ENCODE measurements at regions not wholly inside any gene's neighbourhood (a gene's known extent, or its start where the extent isn't known, plus 50 kb on each side); places are given as distances from the start of the nearest gene placed in this dataset.

DNA sequence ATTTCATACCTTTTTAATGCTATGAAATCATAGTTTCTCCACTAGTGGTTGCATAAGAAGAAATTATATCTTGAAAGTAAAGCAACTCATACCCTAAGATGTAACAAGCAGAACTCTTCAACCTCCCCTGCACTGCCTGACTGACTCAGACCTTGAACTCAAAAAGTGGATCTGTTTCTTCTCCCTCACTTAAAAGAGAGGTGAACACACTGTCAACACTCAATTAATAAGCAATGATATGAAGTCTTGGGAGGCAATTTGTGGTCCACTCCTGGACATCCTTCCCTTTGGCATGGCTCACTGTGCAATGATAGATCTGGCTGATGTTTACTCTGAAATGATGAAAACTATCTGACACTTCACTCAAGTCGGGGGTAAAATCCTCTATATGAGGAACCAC is 282.0 kb upstream of the DKK2 start:
- no peak for TF ChIP-seq EP300 (IDR thresholded peaks at IDR 0.05)
- no peak for TF ChIP-seq POLR2AphosphoS5 (IDR thresholded peaks at IDR 0.05)
- no peak for TF ChIP-seq POLR2A (IDR thresholded peaks at IDR 0.05; ENCODE audit: low read depth)
- TF ChIP-seq, protein P1, sequence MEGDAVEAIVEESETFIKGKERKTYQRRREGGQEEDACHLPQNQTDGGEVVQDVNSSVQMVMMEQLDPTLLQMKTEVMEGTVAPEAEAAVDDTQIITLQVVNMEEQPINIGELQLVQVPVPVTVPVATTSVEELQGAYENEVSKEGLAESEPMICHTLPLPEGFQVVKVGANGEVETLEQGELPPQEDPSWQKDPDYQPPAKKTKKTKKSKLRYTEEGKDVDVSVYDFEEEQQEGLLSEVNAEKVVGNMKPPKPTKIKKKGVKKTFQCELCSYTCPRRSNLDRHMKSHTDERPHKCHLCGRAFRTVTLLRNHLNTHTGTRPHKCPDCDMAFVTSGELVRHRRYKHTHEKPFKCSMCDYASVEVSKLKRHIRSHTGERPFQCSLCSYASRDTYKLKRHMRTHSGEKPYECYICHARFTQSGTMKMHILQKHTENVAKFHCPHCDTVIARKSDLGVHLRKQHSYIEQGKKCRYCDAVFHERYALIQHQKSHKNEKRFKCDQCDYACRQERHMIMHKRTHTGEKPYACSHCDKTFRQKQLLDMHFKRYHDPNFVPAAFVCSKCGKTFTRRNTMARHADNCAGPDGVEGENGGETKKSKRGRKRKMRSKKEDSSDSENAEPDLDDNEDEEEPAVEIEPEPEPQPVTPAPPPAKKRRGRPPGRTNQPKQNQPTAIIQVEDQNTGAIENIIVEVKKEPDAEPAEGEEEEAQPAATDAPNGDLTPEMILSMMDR (IDR thresholded peaks at IDR 0.05): no peak
- DNase-seq (ENCODE audit: extremely low spot score): no peak
- Histone ChIP-seq H3K4me3 (no peak overlapping the region), H3K27me3 (no peaks in the 10 kb centered on the region), H3K36me3 (no peaks in the 10 kb centered on the region), H3K27ac (replicated peaks in 1 of 4) (no peak overlapping the region), H3K4me1 (no peaks in the 10 kb centered on the region), H3K9me3 (no peaks in the 10 kb centered on the region)
- no CpG with 5 or more reads among the region's 1 CpG for WGBS
- intact Hi-C loops (cut with DNase I): no loop called here

DNA sequence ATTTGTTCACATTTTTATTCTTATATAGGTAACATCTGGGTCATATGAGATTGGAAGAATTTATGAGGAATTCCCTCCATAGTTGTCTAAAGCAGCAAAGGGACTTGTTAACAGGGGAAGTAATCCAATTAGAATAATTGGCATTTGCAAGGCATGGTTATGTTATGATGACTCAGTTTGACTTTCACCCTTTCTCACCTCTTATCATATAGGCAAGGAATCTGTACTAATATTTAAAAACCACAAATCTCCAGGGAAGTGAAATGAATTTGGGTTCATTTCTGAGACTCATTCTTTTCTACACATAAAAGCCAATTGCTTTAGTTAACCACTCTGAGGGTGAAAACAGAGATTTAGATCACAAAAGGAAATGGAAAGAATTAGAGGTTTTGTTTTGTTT is 281.5 kb upstream of the DKK2 start:
- H3K4me1 ChIP-seq: no peaks in the 10 kb centered on the region
- no peak overlapping the region for H3K4me3 ChIP-seq
- no peaks in the 10 kb centered on the region for H3K36me3 ChIP-seq
- TF ChIP-seq EP300 (IDR thresholded peaks at IDR 0.05) (no peak), POLR2AphosphoS5 (IDR thresholded peaks at IDR 0.05) (no peak), POLR2A (IDR thresholded peaks at IDR 0.05; ENCODE audit: low read depth) (no peak)
- TF ChIP-seq, protein P1 (IDR thresholded peaks at IDR 0.05): no peak
- no peaks in the 10 kb centered on the region for H3K27me3 ChIP-seq
- no peak overlapping the region for H3K27ac ChIP-seq (replicated peaks in 1 of 4)
- H3K9me3 ChIP-seq: no peaks in the 10 kb centered on the region
- intact Hi-C loops (cut with DNase I): no loop called here
- DNase-seq (ENCODE audit: extremely low spot score): no peak

DNA sequence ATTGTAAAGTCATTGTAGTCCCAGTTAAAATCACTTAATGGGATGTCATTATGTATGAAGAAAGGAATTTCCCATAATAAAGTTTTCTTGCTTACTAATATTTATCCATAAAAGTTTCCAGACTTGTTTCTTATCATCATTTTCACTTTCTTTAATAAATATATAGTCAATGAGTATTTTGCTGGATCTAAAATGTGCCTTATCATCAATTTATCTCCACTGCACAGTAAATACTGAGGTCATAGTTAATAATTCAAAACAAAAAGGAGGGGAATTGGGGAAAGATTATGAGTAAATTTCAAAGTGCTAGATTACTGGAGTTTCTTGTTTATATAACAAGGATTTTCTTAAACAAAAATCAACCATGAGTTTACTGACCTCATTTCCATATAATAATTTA is 279.5 kb upstream of the DKK2 start:
- no peak for DNase-seq (ENCODE audit: extremely low spot score)
- TF ChIP-seq, protein P1 (IDR thresholded peaks at IDR 0.05): no peak
- TF ChIP-seq POLR2A (IDR thresholded peaks at IDR 0.05; ENCODE audit: low read depth) (no peak), POLR2AphosphoS5 (IDR thresholded peaks at IDR 0.05) (no peak), EP300 (IDR thresholded peaks at IDR 0.05) (no peak)

DNA sequence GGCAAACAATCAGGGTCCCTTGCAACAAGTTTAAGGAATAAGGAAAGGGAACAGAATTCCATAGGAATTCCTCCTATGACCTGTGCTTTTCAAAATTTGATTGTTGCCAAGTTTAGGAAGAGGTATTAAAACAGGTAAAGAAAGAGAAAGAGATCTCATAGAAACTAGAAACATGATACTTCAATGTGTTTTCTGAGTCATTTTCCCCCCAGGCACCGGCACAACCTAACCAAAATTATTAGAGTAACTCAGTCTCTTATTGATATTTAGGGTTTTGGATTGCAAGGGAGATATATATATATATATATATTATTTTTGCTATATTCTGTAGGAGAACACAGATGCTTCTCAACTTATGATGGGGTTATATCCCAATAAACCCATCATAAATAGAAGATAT is 278.0 kb upstream of the DKK2 start:
- WGBS: 96% methylated on average over 1 of the region's 1 CpG
- no peak for TF ChIP-seq EP300 (IDR thresholded peaks at IDR 0.05)
- TF ChIP-seq POLR2A (IDR thresholded peaks at IDR 0.05; ENCODE audit: low read depth): no peak
- TF ChIP-seq, protein P1 (IDR thresholded peaks at IDR 0.05): no peak
- TF ChIP-seq POLR2AphosphoS5 (IDR thresholded peaks at IDR 0.05): no peak
- no peaks in the 10 kb centered on the region for H3K36me3 ChIP-seq
- no peak for DNase-seq (ENCODE audit: extremely low spot score)
- no peaks in the 10 kb centered on the region for H3K4me1 ChIP-seq
- no peak overlapping the region for H3K4me3 ChIP-seq
- no peak overlapping the region for H3K27ac ChIP-seq (replicated peaks in 1 of 4)
- no peaks in the 10 kb centered on the region for H3K27me3 ChIP-seq
- intact Hi-C loops (cut with DNase I): no loop called here
- H3K9me3 ChIP-seq: no peaks in the 10 kb centered on the region

More for the DNA sequence above, 279.5 kb upstream of the DKK2 start:
- no peaks in the 10 kb centered on the region for H3K9me3 ChIP-seq
- H3K4me1 ChIP-seq: no peaks in the 10 kb centered on the region
- H3K27ac ChIP-seq (replicated peaks in 1 of 4): no peak overlapping the region
- H3K36me3 ChIP-seq: no peaks in the 10 kb centered on the region
- no peaks in the 10 kb centered on the region for H3K27me3 ChIP-seq
- H3K4me3 ChIP-seq: no peak overlapping the region
- intact Hi-C loops (cut with DNase I): no loop called here

- Histone ChIP-seq H3K27me3 (no peaks in the 10 kb centered on the region), H3K36me3 (no peaks in the 10 kb centered on the region), H3K4me1 (no peaks in the 10 kb centered on the region), H3K27ac (replicated peaks in 1 of 4) (no peak overlapping the region), H3K4me3 (no peak overlapping the region), H3K9me3 (no peaks in the 10 kb centered on the region)
- TF ChIP-seq POLR2AphosphoS5 (IDR thresholded peaks at IDR 0.05) (no peak), EP300 (IDR thresholded peaks at IDR 0.05) (no peak), POLR2A (IDR thresholded peaks at IDR 0.05; ENCODE audit: low read depth) (no peak)
- TF ChIP-seq, protein P1 (IDR thresholded peaks at IDR 0.05): no peak
- DNase-seq (ENCODE audit: extremely low spot score): no peak
- WGBS: 83% methylated on average over 4 of the region's 4 CpGs
- intact Hi-C loops (cut with DNase I): no loop called here
Observed at GRCh38 chr4:107312366-107312765, 276.3 kb upstream of the DKK2 start.
